ENCODE measurements at regions not wholly inside any gene's neighbourhood (a gene's known extent, or its start where the extent isn't known, plus 50 kb on each side); places are given as distances from the start of the nearest gene placed in this dataset.

- Histone ChIP-seq H3K36me3 (peaks cover 10% of the 10 kb centered on the region), H3K27me3 (no peaks in the 10 kb centered on the region), H3K4me1 (no peaks in the 10 kb centered on the region), H3K4me3 (ENCODE audit: low read depth, low read length) (no peak overlapping the region), H3K9me3 (no peaks in the 10 kb centered on the region)
- TF ChIP-seq CTCF (IDR thresholded peaks at IDR 0.05; ENCODE audit: low read depth, low read length): no peak
- no peak for DNase-seq
Measured at GRCh38 chrX:131826572-131826971, 196.5 kb upstream of the STK26 start.

GRCh38 chrX:131827935-131828334, 195.2 kb upstream of the STK26 start:
- peak; percentile 35 for DNase-seq
- Histone ChIP-seq H3K27me3 (no peaks in the 10 kb centered on the region), H3K4me3 (ENCODE audit: low read depth, low read length) (peak overlapping the region; percentile 80), H3K9me3 (no peaks in the 10 kb centered on the region), H3K4me1 (no peaks in the 10 kb centered on the region), H3K36me3 (peaks cover 10% of the 10 kb centered on the region)
- TF ChIP-seq CTCF (IDR thresholded peaks at IDR 0.05; ENCODE audit: low read depth, low read length): peak; percentile 47; the same call in 1 of the 2 replicates

GRCh38 chrX:131828482-131828881, 194.6 kb upstream of the STK26 start:
- no peak for TF ChIP-seq CTCF (IDR thresholded peaks at IDR 0.05; ENCODE audit: low read depth, low read length)
- DNase-seq: no peak
- peak overlapping the region; percentile 80 for H3K4me3 ChIP-seq (ENCODE audit: low read depth, low read length)
- H3K4me1 ChIP-seq: no peaks in the 10 kb centered on the region
- no peaks in the 10 kb centered on the region for H3K27me3 ChIP-seq
- no peaks in the 10 kb centered on the region for H3K9me3 ChIP-seq
- H3K36me3 ChIP-seq: peaks cover 10% of the 10 kb centered on the region

- TF ChIP-seq CTCF (IDR thresholded peaks at IDR 0.05; ENCODE audit: low read depth, low read length): peak; percentile 67
- Histone ChIP-seq H3K36me3 (0 out of 2 replicates have a peak, but pooled peaks cover 3% of the 10 kb centered on the region), H3K27me3 (no peaks in the 10 kb centered on the region), H3K4me3 (ENCODE audit: low read depth, low read length) (peak overlapping the region; percentile 80), H3K4me1 (no peaks in the 10 kb centered on the region), H3K9me3 (no peaks in the 10 kb centered on the region)
- peak; percentile 84 for DNase-seq
Measured at GRCh38 chrX:131830400-131831184, 192.5 kb upstream of the STK26 start.

GRCh38 chrX:131831185-131831520, 191.9 kb upstream of the STK26 start:
- no peak for TF ChIP-seq CTCF (IDR thresholded peaks at IDR 0.05; ENCODE audit: low read depth, low read length)
- Histone ChIP-seq H3K9me3 (no peaks in the 10 kb centered on the region), H3K36me3 (0 out of 2 replicates have a peak, but pooled peaks cover 3% of the 10 kb centered on the region), H3K4me1 (no peaks in the 10 kb centered on the region), H3K27me3 (no peaks in the 10 kb centered on the region), H3K4me3 (ENCODE audit: low read depth, low read length) (peak overlapping the region; percentile 80)
- no peak for DNase-seq

GRCh38 chrX:131836161-131836560, 186.9 kb upstream of the STK26 start:
- Histone ChIP-seq H3K9me3 (no peaks in the 10 kb centered on the region), H3K36me3 (no peaks in the 10 kb centered on the region), H3K4me3 (ENCODE audit: low read depth, low read length) (no peak overlapping the region), H3K4me1 (no peaks in the 10 kb centered on the region), H3K27me3 (no peaks in the 10 kb centered on the region)
- DNase-seq: no peak
- TF ChIP-seq CTCF (IDR thresholded peaks at IDR 0.05; ENCODE audit: low read depth, low read length): no peak
